HL-60 (cell line): ENCODE measurements at regions not wholly inside any gene's neighbourhood (a gene's known extent, or its start where the extent isn't known, plus 50 kb on each side); places are given as distances from the start of the nearest gene placed in this dataset.

Source experiments
- DNase-seq, 2 experiments: peaks; one replicate each; pipeline ENCODE4 v3.0.0-alpha.2; 2010 to 2020; ENCODE audit warnings: low read depth in 1 of 2, low spot score in 1 of 2
- H3K27ac ChIP-seq: fragments of 250-450 bp; sonication (Bioruptor Pico); replicated peaks from 2 replicates; pipeline ENCODE4 v1.5.1; 2020; ENCODE audit warnings: mild to moderate bottlenecking, moderate library complexity
- H3K27me3 ChIP-seq: fragments of 250-450 bp; sonication (Bioruptor Pico); 2 replicates; pipeline ENCODE4 v1.5.1; 2021; ENCODE audit warnings: mild to moderate bottlenecking, moderate library complexity; ENCODE audit not compliant: insufficient read depth, poor library complexity, severe bottlenecking
- H3K4me3 ChIP-seq: replicated peaks from 2 replicates; pipeline ENCODE4 v1.5.1; 2011; ENCODE audit warnings: mild to moderate bottlenecking, control low read depth, low read length; ENCODE audit not compliant: insufficient read depth
- CTCF ChIP-seq: IDR thresholded peaks from one replicate; pipeline ENCODE4 v1.5.1; 2011; ENCODE audit warnings: low read length, control low read depth, inconsistent platforms; ENCODE audit not compliant: insufficient read depth
- GABPA ChIP-seq: IDR thresholded peaks from 2 replicates; pipeline ENCODE4 v1.6.1; 2012; ENCODE audit warnings: low read depth
- POLR2AphosphoS5 ChIP-seq: IDR thresholded peaks from 2 replicates; pipeline ENCODE4 v1.6.1; 2012; ENCODE audit warnings: low read depth
- REST ChIP-seq: IDR thresholded peaks from 2 replicates; pipeline ENCODE4 v1.6.1; 2012; ENCODE audit warnings: low read depth; ENCODE audit not compliant: insufficient replicate concordance
- SPI1 ChIP-seq: IDR thresholded peaks from 2 replicates; pipeline ENCODE4 v1.6.1; 2012; ENCODE audit warnings: low read depth, mild to moderate bottlenecking, borderline replicate concordance

- H3K27ac ChIP-seq: no peak overlapping the region
- H3K27me3 ChIP-seq: no peaks in the 10 kb centered on the region
- DNase-seq: no peak
- no peak overlapping the region for H3K4me3 ChIP-seq
- no peak for TF ChIP-seq REST
- no peak for TF ChIP-seq CTCF
- no peak for TF ChIP-seq GABPA
- TF ChIP-seq SPI1: no peak
- TF ChIP-seq POLR2AphosphoS5: no peak
Measured at GRCh38 chr9:16120231-16120641, 567.4 kb downstream of the CCDC171 start.

- TF ChIP-seq SPI1 (no peak), CTCF (no peak), POLR2AphosphoS5 (no peak), REST (no peak)
- no peaks in the 10 kb centered on the region for H3K27me3 ChIP-seq
- H3K4me3 ChIP-seq: no peak overlapping the region
- DNase-seq: no peak
- H3K27ac ChIP-seq: no peak overlapping the region
Measured at GRCh38 chr9:16120727-16121126, 567.9 kb downstream of the CCDC171 start.

- TF ChIP-seq CTCF: no peak
- no peak for TF ChIP-seq REST
- no peak for TF ChIP-seq SPI1
- TF ChIP-seq POLR2AphosphoS5: no peak
- TF ChIP-seq GABPA: no peak
- Histone ChIP-seq H3K27me3 (no peaks in the 10 kb centered on the region), H3K27ac (no peak overlapping the region), H3K4me3 (no peak overlapping the region)
- DNase-seq: no peak
Measured at GRCh38 chr9:16121168-16121567, 568.3 kb downstream of the CCDC171 start.
